ENCODE measurements at regions not wholly inside any gene's neighbourhood (a gene's known extent, or its start where the extent isn't known, plus 50 kb on each side); places are given as distances from the start of the nearest gene placed in this dataset.

GRCh38 chr6:68237205-68237604, 397.9 kb upstream of the ADGRB3 start:
- no peak for DNase-seq (ENCODE audit: low read depth)
- no peak overlapping the region for H3K4me3 ChIP-seq (ENCODE audit: control insufficient read depth, low read depth, low read length)
- TF ChIP-seq, protein P1, sequence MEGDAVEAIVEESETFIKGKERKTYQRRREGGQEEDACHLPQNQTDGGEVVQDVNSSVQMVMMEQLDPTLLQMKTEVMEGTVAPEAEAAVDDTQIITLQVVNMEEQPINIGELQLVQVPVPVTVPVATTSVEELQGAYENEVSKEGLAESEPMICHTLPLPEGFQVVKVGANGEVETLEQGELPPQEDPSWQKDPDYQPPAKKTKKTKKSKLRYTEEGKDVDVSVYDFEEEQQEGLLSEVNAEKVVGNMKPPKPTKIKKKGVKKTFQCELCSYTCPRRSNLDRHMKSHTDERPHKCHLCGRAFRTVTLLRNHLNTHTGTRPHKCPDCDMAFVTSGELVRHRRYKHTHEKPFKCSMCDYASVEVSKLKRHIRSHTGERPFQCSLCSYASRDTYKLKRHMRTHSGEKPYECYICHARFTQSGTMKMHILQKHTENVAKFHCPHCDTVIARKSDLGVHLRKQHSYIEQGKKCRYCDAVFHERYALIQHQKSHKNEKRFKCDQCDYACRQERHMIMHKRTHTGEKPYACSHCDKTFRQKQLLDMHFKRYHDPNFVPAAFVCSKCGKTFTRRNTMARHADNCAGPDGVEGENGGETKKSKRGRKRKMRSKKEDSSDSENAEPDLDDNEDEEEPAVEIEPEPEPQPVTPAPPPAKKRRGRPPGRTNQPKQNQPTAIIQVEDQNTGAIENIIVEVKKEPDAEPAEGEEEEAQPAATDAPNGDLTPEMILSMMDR (IDR thresholded peaks at IDR 0.05; ENCODE audit: control insufficient read depth, insufficient read depth, low read depth, low read length, missing control alignments), result no peak

GRCh38 chr6:68235326-68235784, 399.7 kb upstream of the ADGRB3 start:
- TF ChIP-seq, protein P1 (IDR thresholded peaks at IDR 0.05; ENCODE audit: control insufficient read depth, insufficient read depth, low read depth, low read length, missing control alignments), result no peak
- DNase-seq (ENCODE audit: low read depth), result no peak

DNA sequence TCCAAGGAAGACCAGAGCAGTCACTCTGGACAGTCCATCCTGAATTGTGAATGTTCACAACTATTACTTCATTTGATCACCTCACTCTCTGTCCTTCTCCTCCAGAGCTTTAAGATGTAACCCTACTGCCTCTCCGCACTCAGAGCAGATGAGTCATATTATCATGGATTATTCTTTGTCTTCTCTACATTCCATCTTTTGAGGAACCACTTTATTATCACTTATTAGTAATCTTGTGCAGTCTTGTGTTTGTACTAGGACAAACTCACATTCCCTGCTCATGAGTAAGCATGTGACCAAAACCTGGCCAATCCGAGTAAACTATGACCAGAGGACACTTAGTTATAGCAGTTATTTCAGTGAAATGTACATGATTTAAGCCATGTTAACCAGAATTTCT, 401.5 kb upstream of the ADGRB3 start:
- DNase-seq (ENCODE audit: low read depth), result no peak
- no peak overlapping the region for H3K4me3 ChIP-seq (ENCODE audit: control insufficient read depth, low read depth, low read length)
- TF ChIP-seq, protein P1 (IDR thresholded peaks at IDR 0.05; ENCODE audit: control insufficient read depth, insufficient read depth, low read depth, low read length, missing control alignments), result no peak

More at GRCh38 chr6:68235326-68235784, 399.7 kb upstream of the ADGRB3 start:
- no peak overlapping the region for H3K4me3 ChIP-seq (ENCODE audit: control insufficient read depth, low read depth, low read length)

GRCh38 chr6:68229566-68229965, 405.5 kb upstream of the ADGRB3 start:
- TF ChIP-seq, protein P1 (IDR thresholded peaks at IDR 0.05; ENCODE audit: control insufficient read depth, insufficient read depth, low read depth, low read length, missing control alignments), result no peak
- no peak overlapping the region for H3K4me3 ChIP-seq (ENCODE audit: control insufficient read depth, low read depth, low read length)
- DNase-seq (ENCODE audit: low read depth), result no peak

GRCh38 chr6:68226460-68226859, 408.6 kb upstream of the ADGRB3 start:
- DNase-seq (ENCODE audit: low read depth), result no peak
- no peak overlapping the region for H3K4me3 ChIP-seq (ENCODE audit: control insufficient read depth, low read depth, low read length)
- TF ChIP-seq, protein P1 (IDR thresholded peaks at IDR 0.05; ENCODE audit: control insufficient read depth, insufficient read depth, low read depth, low read length, missing control alignments), result no peak

GRCh38 chr6:68225729-68226128, 409.4 kb upstream of the ADGRB3 start:
- TF ChIP-seq, protein P1 (IDR thresholded peaks at IDR 0.05; ENCODE audit: control insufficient read depth, insufficient read depth, low read depth, low read length, missing control alignments), result no peak
- DNase-seq (ENCODE audit: low read depth), result no peak
- no peak overlapping the region for H3K4me3 ChIP-seq (ENCODE audit: control insufficient read depth, low read depth, low read length)

Data from AG09309 (cell line).